ENCODE measurements at regions not wholly inside any gene's neighbourhood (a gene's known extent, or its start where the extent isn't known, plus 50 kb on each side); places are given as distances from the start of the nearest gene placed in this dataset.

DNA sequence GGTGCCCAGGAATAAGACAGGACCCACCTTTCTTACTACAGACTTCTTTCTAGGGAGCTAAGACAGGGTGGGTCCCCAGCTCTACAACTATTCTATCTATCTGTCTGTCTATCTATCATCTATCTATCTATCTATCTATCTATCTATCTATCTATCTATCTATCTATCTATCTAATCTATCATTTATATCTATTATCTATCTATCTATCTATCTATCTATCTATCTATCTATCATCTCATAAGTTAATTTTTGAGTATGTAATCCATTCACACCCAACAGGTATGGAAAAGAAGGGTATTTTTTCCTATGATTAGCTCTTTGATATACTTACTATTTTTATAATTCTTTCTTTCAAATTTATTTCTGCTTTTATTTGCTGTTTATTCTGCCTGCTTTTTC is 55.9 kb downstream of the BAMBI start:
- no peak overlapping the region for H3K9ac ChIP-seq (ENCODE audit: low read depth, low read length)
- peaks cover 8% of the 10 kb centered on the region; the same call in 1 of the 2 replicates for H3K9me3 ChIP-seq (ENCODE audit: control insufficient read depth, insufficient read depth, low read length)
- no peaks in the 10 kb centered on the region for H3K4me1 ChIP-seq (ENCODE audit: insufficient read depth, low read length)

DNA sequence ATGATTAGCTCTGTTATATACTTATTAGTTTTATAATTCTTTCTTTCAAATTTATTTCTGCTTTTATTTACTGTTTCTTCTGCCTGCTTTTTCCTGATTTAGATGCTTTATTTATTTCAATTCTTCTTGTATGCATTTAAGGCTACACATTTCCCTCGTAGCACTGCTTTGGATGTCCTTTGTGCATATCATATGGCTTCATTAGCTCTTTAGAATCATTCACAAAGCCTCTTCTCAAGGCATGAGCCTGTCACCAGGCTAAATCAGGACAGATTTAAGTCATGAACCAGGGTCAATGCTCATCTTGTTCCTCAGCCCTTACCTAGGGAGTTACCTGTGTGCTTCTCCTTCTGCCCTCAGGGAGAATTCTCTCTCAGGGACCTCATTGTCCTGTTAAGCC is 56.3 kb downstream of the BAMBI start:
- H3K36me3 ChIP-seq (ENCODE audit: insufficient read depth, low read length), result no peaks in the 10 kb centered on the region
- H3K4me1 ChIP-seq (ENCODE audit: insufficient read depth, low read length), result no peaks in the 10 kb centered on the region
- H3K9ac ChIP-seq (ENCODE audit: low read depth, low read length), result no peak overlapping the region
- peaks cover 8% of the 10 kb centered on the region; the same call in 1 of the 2 replicates for H3K9me3 ChIP-seq (ENCODE audit: control insufficient read depth, insufficient read depth, low read length)

More for the DNA sequence above, 55.9 kb downstream of the BAMBI start:
- H3K36me3 ChIP-seq (ENCODE audit: insufficient read depth, low read length), result no peaks in the 10 kb centered on the region

DNA sequence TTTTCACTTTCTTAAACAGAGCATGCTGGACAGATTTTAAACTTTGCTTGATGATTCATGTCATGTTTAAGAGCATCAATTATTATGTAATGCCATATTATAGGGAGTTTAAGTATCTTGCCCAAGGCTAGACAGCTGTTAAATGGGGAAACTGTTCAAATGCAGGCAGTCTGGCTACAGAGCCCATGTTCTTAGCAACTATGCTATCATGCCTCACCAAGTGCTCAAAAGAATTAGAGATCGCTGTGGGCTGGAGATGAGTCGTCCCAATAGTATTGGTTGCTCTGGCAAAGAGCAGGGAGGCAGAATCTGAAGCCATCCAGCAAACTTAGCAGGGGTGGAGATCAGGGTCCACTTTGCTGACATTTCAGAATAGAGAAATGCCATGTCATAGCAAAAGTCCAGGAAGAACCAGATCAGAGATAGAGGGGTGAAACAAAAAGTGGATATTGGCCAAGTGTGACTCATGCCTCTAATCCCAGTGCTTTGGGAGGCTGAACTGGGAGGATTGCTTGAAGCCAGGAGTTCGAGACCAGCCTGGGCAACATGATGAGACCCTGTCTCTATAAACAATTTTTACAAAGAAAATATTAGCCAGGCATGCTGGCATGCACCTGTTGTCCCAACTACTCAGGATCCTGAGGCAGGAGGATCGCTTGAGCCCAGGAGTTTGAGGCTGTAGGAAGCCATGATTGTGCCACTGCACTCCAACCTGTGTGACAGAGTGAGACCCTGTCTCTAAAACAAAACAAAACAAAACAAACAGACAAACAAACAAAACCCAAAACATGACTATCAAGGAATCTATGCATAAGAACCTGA is 57.8 kb downstream of the BAMBI start:
- Histone ChIP-seq H3K9ac (ENCODE audit: low read depth, low read length) (no peak overlapping the region), H3K9me3 (ENCODE audit: control insufficient read depth, insufficient read depth, low read length) (peaks cover 8% of the 10 kb centered on the region; the same call in 1 of the 2 replicates), H3K4me1 (ENCODE audit: insufficient read depth, low read length) (no peaks in the 10 kb centered on the region), H3K36me3 (ENCODE audit: insufficient read depth, low read length) (no peaks in the 10 kb centered on the region)

DNA sequence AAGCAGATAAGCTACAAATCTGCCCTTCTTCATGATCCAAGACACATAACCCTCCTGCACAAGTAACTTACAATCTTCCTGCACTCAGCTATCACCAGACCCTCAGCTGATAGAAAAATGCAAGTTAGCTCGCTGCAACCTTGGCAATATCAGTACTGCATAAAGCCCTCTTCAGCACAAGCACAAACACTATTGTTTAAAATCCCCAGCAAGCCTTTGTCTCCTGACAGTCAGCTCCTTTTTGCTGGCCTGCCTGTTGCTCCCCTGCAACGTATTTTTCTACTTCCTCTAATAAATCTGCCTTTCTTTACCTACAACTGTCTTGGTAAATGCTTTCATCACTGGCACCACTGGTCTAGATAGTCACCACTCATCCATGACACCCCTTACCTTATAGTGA is 59.8 kb downstream of the BAMBI start:
- no peak overlapping the region for H3K9ac ChIP-seq (ENCODE audit: low read depth, low read length)
- no peaks in the 10 kb centered on the region for H3K4me1 ChIP-seq (ENCODE audit: insufficient read depth, low read length)
- no peaks in the 10 kb centered on the region for H3K36me3 ChIP-seq (ENCODE audit: insufficient read depth, low read length)
- peaks cover 8% of the 10 kb centered on the region; the same call in 1 of the 2 replicates for H3K9me3 ChIP-seq (ENCODE audit: control insufficient read depth, insufficient read depth, low read length)

DNA sequence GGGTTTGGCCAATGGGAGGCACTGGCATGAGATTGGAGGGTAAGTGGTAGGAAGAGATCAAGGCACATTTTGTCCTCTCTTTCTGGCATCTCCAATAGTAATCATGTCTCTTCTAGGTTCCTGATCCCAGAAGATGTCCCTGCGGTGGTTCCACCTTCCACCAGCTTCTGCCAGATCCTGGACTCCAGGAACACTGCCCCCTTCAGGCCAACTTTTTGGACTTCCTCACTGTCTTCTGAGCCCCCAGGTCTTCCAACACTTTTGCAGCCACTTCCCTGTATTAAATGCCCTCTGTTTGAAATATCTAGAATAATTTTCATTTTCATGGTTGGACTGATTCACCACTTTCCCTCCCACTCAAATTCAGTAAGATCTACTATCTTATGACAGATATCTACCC is 60.9 kb downstream of the BAMBI start:
- H3K4me1 ChIP-seq (ENCODE audit: insufficient read depth, low read length), result no peaks in the 10 kb centered on the region
- H3K36me3 ChIP-seq (ENCODE audit: insufficient read depth, low read length), result no peaks in the 10 kb centered on the region
- peaks cover 8% of the 10 kb centered on the region; the same call in 1 of the 2 replicates for H3K9me3 ChIP-seq (ENCODE audit: control insufficient read depth, insufficient read depth, low read length)
- H3K9ac ChIP-seq (ENCODE audit: low read depth, low read length), result no peak overlapping the region

DNA sequence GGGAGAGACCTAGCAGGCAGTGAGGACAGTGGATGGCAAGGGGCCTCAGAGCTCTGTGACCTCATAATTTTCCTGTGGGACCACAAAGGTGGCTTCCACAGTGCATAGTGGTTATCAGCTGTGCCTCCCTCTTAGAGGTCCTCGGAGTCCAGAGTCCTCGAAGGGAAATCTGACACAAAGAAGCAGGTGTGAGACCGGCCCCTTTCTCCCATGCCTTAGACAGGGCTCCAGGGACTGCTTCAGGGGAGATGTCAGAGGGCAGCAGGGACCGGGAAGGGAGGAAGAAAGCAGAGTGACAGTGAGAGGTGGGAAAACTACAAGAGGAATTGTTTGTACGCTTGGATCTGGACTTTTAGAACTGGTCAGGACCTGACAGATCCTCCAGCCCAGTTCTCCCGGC is 66.3 kb downstream of the BAMBI start:
- Histone ChIP-seq H3K36me3 (ENCODE audit: insufficient read depth, low read length) (no peaks in the 10 kb centered on the region), H3K9ac (ENCODE audit: low read depth, low read length) (no peak overlapping the region), H3K9me3 (ENCODE audit: control insufficient read depth, insufficient read depth, low read length) (peaks cover 7% of the 10 kb centered on the region), H3K4me1 (ENCODE audit: insufficient read depth, low read length) (peaks cover 7% of the 10 kb centered on the region)

DNA sequence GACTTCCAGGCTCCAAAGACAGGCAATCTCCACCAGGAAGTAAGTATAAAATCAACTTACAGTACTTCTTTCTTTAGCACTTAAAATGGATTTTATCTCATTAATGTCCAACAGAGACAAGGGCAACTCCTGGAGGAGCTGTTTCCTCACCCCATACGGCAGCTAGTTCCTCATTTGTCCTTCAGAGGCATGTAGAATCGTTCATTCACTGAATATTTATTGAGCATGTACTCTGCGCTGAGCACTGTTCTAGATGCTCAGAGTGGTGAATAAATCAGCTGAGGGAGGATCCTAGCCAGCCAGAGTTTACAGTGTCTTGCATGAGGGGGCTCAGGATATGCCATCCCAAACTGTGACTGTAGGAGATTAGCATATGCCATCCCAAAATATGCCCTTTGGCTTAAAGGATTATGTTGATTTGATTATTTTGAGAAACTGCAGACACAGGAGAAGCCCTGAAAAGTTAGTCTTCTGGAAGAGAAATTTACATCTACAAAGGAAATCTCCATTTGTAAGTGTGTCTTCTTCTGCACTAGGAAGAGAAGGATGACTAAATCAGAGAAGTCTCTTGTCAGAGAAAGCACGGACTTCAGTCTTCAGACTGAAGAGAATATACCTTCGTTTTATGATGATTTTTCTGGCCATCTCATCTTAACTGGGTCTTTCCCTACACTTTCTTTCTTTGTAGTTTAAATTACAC is 66.9 kb downstream of the BAMBI start:
- H3K9me3 ChIP-seq (ENCODE audit: control insufficient read depth, insufficient read depth, low read length), result peaks cover 7% of the 10 kb centered on the region
- H3K36me3 ChIP-seq (ENCODE audit: insufficient read depth, low read length), result no peaks in the 10 kb centered on the region
- H3K4me1 ChIP-seq (ENCODE audit: insufficient read depth, low read length), result peaks cover 7% of the 10 kb centered on the region
- H3K9ac ChIP-seq (ENCODE audit: low read depth, low read length), result no peak overlapping the region

DNA sequence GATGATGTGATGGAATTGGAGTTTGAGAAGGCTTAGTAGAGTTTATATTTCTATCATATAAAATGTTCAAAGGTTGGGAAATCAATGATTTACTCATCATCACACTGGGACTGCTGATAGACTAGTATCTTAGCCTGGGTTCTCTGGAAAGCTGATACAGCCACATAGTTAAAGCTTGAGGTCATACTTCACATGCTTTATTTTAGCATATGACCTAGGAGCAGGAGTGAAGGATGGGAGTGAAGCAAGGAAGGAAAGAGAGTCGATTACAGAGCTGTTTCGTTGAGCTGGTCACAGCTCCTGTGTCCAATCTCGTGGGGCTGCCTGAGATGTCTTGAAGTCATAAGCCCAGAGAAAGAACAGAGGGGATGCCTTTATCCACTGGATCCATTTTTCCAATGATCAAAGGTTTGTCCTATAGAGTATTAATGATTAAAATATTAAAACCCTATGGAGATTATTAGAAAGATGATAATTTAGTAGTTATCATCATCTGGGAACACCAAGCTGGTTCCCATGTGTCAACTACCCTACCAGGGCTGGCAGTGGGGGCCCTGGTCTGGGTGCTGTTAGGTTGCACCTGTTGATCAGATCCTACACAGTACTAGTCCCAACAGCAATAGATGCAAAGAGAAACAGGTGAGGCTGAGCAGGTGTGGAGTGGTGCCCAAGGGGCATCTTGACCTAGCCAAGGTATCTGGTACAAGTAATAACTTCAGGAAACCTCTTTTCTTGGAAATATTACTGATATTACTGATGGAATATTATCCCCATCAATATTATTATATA is 77.8 kb downstream of the BAMBI start:
- no peaks in the 10 kb centered on the region; the same call in 1 of the 2 replicates for H3K9me3 ChIP-seq (ENCODE audit: control insufficient read depth, insufficient read depth, low read length)
- H3K4me1 ChIP-seq (ENCODE audit: insufficient read depth, low read length), result 0 out of 2 replicates have a peak, but pooled peaks cover 3% of the 10 kb centered on the region
- H3K9ac ChIP-seq (ENCODE audit: low read depth, low read length), result no peak overlapping the region
- H3K36me3 ChIP-seq (ENCODE audit: insufficient read depth, low read length), result no peaks in the 10 kb centered on the region

DNA sequence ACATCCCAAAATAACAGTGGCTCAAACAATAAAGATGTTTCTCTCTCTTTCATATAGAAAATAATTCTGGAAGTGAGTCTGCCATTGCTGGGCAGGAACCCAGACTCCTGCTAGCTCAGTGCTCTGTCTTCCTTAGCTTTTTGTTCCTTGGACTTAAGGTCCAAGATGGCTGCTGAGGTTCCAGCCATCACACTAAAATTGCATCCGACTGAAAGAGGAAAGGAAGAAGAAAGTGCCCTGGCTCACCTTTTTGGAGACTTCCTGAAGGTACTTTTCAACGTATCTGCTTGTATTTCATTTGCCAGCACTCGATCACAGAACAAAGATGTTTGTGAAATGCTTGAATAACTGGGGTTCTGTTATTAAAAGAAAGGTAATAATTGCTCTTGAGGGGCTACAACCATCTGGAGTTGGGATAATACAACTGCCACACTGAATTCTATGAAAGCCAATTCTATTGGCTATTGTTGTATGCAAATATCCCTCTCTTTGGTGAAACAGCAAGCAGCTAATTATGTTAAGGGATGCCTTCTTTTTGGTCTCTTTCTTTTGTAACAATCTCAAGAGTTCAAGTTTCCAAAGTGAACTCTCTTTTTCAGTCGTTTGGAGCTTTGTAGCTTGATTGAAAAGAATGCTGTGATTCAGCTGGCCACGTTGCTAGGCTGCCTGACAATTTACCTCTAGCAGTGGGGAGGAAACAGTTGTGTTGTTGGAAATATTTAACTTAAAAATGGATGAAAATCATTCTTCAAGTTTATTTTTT is 83.9 kb downstream of the BAMBI start:
- Histone ChIP-seq H3K36me3 (ENCODE audit: insufficient read depth, low read length) (no peaks in the 10 kb centered on the region), H3K9ac (ENCODE audit: low read depth, low read length) (no peak overlapping the region), H3K4me1 (ENCODE audit: insufficient read depth, low read length) (peaks cover 13% of the 10 kb centered on the region; the same call in 1 of the 2 replicates), H3K9me3 (ENCODE audit: control insufficient read depth, insufficient read depth, low read length) (no peaks in the 10 kb centered on the region)

DNA sequence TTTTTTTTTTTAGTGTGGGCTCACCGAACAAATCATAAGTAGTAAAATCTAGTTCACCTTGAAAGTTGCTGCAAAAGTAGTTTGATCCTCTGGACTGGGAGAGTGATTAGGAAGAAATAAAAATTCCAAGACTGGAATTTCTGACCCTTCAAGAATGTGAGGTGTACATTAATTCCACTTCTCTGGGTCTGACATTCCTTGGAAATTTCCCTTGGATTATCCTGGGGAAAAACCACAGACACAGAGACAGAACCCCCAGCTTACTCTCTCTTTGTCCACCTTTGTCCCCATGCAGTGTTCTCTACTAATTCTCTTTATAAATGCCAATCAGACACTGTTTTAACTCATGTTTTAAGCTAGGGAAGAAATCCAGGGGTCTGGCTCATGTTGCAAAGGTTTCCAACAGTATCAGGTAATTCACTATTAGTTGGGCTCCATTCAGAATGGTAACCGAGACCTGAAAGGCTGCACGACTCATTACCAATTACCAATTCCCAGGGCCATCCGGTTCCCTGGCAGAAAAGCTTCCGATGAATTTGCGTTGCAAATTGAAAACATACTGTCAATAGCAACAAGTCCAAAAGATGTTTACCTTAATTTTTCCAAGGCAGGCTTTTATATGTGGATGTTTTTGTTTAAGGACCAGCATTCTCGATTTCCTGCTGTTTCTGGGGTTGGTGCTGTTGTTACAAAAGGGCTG is 86.3 kb downstream of the BAMBI start:
- Histone ChIP-seq H3K9me3 (ENCODE audit: control insufficient read depth, insufficient read depth, low read length) (no peaks in the 10 kb centered on the region), H3K9ac (ENCODE audit: low read depth, low read length) (no peak overlapping the region), H3K4me1 (ENCODE audit: insufficient read depth, low read length) (peaks cover 13% of the 10 kb centered on the region; the same call in 1 of the 2 replicates), H3K36me3 (ENCODE audit: insufficient read depth, low read length) (no peaks in the 10 kb centered on the region)

DNA sequence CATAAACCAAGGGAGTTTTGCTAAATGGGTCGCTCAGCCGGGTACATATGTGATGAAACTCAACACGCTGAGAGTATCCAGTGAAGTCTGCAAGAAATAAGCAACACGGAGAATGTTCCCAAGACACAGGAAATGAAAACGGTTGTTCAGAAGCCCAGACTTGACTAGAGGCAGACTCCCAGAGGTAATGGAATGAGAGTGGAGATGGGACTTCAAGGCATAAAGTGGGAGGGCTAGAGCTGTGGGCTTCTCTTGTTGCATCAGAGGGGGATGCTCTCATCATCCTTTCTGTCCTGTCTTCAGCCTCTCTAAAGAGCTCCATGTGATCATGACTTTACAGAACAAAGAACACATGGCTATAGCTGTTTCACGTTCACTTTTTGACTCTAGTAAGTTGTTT is 88.3 kb downstream of the BAMBI start:
- Histone ChIP-seq H3K9me3 (ENCODE audit: control insufficient read depth, insufficient read depth, low read length) (no peaks in the 10 kb centered on the region), H3K36me3 (ENCODE audit: insufficient read depth, low read length) (no peaks in the 10 kb centered on the region), H3K9ac (ENCODE audit: low read depth, low read length) (no peak overlapping the region), H3K4me1 (ENCODE audit: insufficient read depth, low read length) (peaks cover 13% of the 10 kb centered on the region; the same call in 1 of the 2 replicates)

DNA sequence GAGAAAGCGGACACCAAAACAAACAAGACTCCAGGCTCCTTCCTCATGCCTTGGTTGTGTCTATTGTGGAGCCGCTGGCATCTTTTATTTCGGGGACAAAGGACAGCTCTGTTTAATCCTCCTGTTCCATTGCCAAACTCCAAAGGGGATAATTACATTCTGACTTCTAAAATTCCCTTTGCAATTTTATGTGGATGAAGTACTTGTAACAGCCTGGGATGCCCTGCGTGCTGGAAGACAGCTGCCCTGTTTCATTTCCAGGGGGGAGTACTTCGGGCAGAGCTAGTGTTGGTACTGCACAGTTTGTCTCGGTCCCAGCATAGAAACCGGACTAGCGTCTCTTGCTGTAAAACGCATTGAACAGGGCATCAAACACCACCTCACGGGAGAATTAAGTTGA is 90.9 kb downstream of the BAMBI start:
- Histone ChIP-seq H3K36me3 (ENCODE audit: insufficient read depth, low read length) (no peaks in the 10 kb centered on the region), H3K9ac (ENCODE audit: low read depth, low read length) (no peak overlapping the region), H3K4me1 (ENCODE audit: insufficient read depth, low read length) (peaks cover 9% of the 10 kb centered on the region; the same call in 1 of the 2 replicates), H3K9me3 (ENCODE audit: control insufficient read depth, insufficient read depth, low read length) (no peaks in the 10 kb centered on the region)

DNA sequence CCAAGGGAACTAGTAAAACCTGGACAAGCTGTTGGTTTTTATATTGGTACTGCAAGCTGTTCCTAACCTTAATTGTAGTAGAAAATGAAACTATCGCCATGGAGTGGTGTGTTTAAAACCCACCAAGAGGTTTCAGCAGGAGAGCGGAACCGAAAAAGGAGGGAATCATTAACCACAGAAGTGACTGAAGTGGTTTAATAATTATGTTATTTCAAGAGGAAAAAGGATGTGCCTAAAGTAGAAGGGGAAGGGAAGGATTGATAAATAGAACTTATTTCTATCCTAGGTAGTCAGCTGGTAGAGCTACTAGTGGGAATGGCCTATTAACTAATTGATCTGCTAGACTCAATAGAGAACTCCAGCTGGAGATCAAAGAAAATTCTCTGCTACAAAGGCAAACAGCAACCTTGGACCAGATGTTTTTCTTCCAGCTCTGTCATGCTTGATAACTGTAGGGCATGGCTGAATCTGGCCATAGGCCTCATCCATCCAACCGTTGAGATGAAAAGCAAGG is 91.8 kb downstream of the BAMBI start:
- Histone ChIP-seq H3K9me3 (ENCODE audit: control insufficient read depth, insufficient read depth, low read length) (no peaks in the 10 kb centered on the region), H3K36me3 (ENCODE audit: insufficient read depth, low read length) (no peaks in the 10 kb centered on the region), H3K4me1 (ENCODE audit: insufficient read depth, low read length) (no peaks in the 10 kb centered on the region)

More for the DNA sequence above, 91.8 kb downstream of the BAMBI start:
- no peak overlapping the region for H3K9ac ChIP-seq (ENCODE audit: low read depth, low read length)
